ENCODE measurements at regions not wholly inside any gene's neighbourhood (a gene's known extent, or its start where the extent isn't known, plus 50 kb on each side); places are given as distances from the start of the nearest gene placed in this dataset.

DNA sequence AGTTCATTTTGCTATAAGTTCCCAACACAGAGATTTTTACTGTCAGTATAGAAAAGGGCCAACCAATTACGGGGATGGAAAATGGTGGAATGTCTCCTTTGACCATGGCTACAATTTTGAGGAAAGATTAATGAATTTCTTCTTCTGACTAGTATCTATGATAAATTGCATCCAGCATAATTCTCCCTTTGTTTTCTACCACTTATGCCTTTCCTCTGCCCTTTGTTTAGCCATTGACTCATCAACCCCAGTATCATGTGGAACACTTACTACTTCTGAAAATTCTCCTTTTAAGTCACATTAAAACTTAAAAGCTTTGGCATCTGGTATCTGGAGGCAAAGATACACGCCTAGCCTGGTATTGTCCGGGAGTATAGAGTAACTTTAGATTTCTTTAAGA is 92.9 kb upstream of the CADPS start:
- in situ Hi-C loops (cut with MboI; ENCODE audit: low pct_unique_long_range_greater_than_20kb, low sequenced_read_pairs), result no loop called here
- no peak for DNase-seq

- in situ Hi-C loops (cut with MboI; ENCODE audit: low pct_unique_long_range_greater_than_20kb, low sequenced_read_pairs), result no loop called here
- no peak for DNase-seq
Measured at GRCh38 chr3:62970648-62971047, 95.4 kb upstream of the CADPS start.

DNA sequence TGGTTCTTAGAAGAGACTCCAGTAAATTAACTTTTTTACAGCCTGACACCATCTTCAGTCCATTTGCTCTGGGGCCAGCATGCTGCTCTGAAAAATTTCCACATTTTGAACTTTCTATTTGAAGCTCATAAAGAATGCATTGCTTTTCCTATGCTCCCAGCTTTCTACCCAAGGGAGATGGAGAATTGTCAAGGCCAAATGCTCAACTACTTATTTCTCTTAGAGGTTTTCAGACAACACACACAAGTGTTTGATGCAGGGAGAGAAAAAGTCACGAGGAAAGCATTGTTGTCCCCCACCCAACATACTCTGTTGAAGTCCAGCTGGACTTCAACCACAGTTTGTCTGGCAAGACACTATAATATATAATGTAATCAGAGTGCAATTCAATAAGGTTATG is 100.3 kb upstream of the CADPS start:
- DNase-seq, result no peak
- in situ Hi-C loops (cut with MboI; ENCODE audit: low pct_unique_long_range_greater_than_20kb, low sequenced_read_pairs), result no loop called here

DNA sequence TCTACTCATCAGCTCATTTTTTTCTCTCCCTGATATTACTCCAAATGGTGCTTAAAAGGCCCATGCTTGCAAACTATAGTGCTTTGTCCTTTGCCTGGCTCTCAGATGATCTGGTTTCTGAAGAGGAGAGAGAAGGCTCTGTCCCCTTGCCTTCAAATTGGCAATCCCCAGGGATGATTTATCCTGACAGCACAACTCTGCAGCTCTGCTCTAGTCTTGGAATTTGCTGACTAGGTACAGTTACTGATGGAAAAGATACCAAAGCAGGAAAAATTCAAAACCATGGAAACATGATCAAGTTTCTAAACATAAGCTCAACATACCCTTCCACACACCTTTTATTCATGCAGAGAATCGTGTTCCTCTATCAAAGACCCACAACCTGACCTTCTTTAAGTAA is 106.7 kb upstream of the CADPS start:
- no peak for DNase-seq
- in situ Hi-C loops (cut with MboI; ENCODE audit: low pct_unique_long_range_greater_than_20kb, low sequenced_read_pairs), result no loop called here

DNA sequence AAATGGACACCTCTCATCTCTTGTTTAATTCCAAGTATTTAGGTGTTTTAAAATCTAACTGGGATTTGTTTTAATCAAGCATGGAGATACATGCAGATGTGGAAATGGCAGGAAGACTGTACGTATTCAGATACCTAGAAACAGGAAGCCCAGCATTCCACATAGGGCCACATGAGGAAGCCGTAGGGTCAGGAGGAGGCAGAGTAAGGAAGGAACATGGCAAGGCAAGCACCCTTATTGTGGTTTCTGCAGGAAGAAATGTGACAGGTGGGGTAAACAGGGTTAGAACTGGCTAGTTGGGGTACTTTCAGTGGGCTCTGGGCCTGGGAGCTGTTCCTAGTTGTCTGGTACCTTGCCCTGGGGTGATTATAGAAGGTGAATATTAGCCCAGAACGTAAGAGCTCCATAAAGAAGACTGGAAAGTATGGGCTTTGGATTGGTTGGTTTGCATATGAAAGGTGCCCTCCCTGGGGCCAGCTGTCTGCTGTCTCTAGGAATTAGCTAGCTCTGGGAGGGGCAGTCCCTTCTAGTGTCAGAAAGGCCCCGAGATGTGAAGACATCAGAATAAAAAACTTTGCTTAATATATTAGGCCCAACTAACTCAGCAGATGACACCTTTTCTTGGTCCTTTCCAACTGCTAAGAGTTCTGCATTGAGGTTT is 107.7 kb upstream of the CADPS start:
- in situ Hi-C loops (cut with MboI; ENCODE audit: low pct_unique_long_range_greater_than_20kb, low sequenced_read_pairs), result no loop called here

DNA sequence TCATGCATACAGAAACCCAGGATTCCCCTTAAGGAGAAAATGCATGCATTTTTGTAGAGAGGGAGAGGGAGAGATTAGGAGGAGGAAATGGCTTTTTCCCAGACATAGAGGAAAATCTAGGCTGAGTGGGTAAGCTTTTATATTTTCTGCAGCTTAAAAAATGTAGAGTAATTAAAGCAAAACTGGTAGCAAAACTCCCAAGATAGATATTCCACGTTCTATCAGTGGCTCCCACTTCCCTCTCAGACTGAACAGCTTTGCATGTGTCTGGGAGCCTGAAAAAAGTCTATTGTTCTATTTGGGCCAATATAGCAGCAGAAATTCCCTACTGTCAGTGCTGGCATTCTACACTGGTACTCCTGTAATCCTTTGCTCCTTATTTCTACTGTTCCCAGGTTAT is 110.8 kb upstream of the CADPS start:
- in situ Hi-C loops (cut with MboI; ENCODE audit: low pct_unique_long_range_greater_than_20kb, low sequenced_read_pairs), result no loop called here
- DNase-seq, result no peak

More for the DNA sequence above, 107.7 kb upstream of the CADPS start:
- DNase-seq, result no peak

DNA sequence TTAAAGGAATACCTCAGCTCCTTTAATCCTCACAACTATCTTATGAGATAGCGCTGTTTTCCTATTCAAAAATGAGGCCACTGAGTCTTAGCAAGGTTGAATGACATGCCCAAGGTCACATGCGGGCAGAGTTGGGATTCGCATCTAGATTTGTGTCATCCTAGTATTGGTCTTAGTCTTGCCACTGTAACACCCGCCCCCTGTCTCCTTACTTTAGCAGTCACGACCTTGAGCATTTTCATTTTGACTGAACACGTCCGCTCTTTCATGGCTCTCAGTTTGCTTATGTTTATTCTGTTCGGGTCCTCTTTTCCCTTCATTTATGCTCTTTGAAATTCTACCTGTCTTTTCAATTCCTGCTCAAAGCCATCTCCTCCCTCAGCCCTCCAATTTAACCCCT is 112.5 kb upstream of the CADPS start:
- in situ Hi-C loops (cut with MboI; ENCODE audit: low pct_unique_long_range_greater_than_20kb, low sequenced_read_pairs), result no loop called here
- no peak for DNase-seq

- in situ Hi-C loops (cut with MboI; ENCODE audit: low pct_unique_long_range_greater_than_20kb, low sequenced_read_pairs), result no loop called here
- DNase-seq, result no peak
Measured at GRCh38 chr3:62990704-62991413, 115.6 kb upstream of the CADPS start.

DNA sequence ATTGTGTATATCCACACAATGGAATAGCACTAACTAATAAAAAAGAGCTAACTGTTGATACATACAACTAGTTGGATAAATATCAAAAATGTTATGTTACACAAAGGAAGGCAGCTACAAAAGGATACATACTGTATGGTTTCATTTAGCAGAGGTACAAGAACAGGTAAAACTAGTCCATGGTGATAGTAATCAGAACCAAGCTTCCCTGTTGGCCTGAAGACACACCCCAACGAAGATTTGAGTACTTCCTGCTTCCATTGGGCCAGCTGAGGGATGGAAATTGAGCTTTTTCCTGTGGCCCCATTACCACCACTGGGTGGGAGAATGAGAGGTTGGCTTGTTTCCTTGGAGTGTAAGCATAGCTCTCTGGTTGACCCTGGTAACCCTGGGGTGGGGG is 117.3 kb upstream of the CADPS start:
- in situ Hi-C loops (cut with MboI; ENCODE audit: low pct_unique_long_range_greater_than_20kb, low sequenced_read_pairs), result no loop called here
- DNase-seq, result no peak

DNA sequence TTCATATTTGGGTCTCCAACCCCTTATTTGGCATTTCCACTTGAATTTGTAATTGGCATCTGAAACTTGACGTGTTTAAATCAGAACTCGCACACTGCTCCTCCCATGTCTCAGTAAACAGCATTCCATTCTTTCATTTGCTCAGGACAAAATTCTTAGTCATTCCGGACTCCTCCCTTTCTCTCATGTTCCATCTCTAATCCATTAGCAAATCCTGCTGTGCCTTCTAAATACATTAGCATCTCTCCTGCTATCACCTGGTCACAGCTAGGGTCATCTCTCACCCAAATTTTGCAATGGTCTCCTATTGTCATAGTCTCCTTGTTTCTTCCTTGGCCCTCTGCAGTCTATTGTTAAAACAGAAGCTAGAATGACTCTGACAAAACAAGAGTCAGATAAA is 119.9 kb upstream of the CADPS start:
- in situ Hi-C loops (cut with MboI; ENCODE audit: low pct_unique_long_range_greater_than_20kb, low sequenced_read_pairs), result no loop called here
- DNase-seq, result no peak

DNA sequence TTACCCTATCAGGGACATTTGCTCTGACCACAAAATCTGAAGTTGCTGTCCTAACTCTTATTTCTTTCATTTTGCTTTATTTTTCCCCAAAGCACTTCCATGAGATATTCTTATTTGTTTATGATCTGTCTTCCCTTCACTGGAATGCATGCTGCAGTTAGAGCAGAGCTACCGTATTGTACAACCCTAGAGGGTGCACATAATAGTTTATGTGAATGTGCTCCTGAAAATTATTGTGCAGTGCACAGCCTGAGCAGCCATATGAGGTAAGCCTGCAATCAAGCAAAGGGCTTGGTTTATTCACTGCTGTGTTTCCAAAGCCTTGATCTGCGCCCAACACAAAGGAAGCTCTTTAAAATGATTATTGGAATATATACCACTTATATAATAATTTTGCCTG is 120.3 kb upstream of the CADPS start:
- no peak for DNase-seq
- in situ Hi-C loops (cut with MboI; ENCODE audit: low pct_unique_long_range_greater_than_20kb, low sequenced_read_pairs), result no loop called here

GRCh38 chr3:62997369-62997768 is 122.2 kb upstream of the CADPS start:
- in situ Hi-C loops (cut with MboI; ENCODE audit: low pct_unique_long_range_greater_than_20kb, low sequenced_read_pairs), result no loop called here
- DNase-seq, result no peak

GRCh38 chr3:62999158-62999557 is 123.9 kb upstream of the CADPS start:
- DNase-seq, result no peak
- in situ Hi-C loops (cut with MboI; ENCODE audit: low pct_unique_long_range_greater_than_20kb, low sequenced_read_pairs), result no loop called here

GRCh38 chr3:62999791-63000190 is 124.6 kb upstream of the CADPS start:
- in situ Hi-C loops (cut with MboI; ENCODE audit: low pct_unique_long_range_greater_than_20kb, low sequenced_read_pairs), result no loop called here
- DNase-seq, result no peak

DNA sequence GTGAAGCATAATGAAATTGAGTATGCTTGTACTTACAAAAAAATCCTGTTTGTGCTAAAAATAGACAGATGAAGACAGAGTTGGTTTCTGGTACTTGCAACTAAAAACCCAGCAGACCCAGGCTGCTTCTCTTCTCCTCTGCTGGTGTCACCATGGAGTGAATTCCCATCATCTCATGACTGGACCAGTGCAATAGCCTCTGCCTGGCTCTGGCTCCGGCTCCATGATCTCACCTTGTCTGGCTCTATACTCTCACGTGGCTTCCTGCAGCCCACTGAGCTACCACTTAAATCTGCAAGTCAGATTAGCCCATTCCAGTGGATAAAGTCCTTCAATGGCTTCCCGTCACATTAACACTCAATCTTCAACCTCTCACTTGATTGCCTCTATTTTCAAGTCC is 129.2 kb upstream of the CADPS start:
- in situ Hi-C loops (cut with MboI; ENCODE audit: low pct_unique_long_range_greater_than_20kb, low sequenced_read_pairs), result no loop called here
- DNase-seq, result no peak

DNA sequence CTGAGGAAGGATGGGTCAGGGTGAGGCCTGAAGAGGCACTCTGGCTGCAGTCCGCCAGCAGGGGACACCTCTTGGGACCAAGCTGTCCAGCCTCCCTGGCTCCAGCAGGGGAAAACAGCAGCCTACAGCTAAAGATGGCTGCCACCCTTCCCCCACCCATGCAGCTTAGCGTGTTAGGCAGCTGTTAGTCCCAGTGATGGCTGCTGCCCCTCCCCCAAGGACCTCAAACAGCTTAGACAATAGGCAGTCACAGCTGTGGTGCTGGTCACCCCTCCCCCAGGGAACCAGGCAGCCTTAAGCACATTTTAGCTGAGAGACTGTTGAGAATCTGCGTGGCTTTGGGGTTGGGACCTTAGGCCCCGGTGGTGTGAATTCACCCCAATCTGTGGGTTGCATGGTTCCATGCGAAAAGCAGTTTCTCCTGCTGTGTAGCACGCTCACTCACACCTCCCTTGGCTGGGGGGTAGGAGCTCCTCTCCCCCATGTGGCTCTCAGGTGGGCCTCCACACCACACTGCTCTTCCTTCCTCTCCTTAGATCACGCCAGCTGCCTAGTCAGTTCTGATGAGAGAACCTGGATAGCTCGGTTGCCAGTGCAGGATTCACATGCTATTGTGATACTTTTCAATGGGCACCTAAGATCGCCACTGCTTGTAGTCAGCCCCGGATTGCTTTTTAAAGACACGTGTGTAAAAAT is 140.5 kb upstream of the CADPS start:
- in situ Hi-C loops (cut with MboI; ENCODE audit: low pct_unique_long_range_greater_than_20kb, low sequenced_read_pairs), result no loop called here
- no peak for DNase-seq

GRCh38 chr3:63022114-63022513 is 146.9 kb upstream of the CADPS start:
- in situ Hi-C loops (cut with MboI; ENCODE audit: low pct_unique_long_range_greater_than_20kb, low sequenced_read_pairs), result no loop called here
- no peak for DNase-seq

- DNase-seq, result no peak
- in situ Hi-C loops (cut with MboI; ENCODE audit: low pct_unique_long_range_greater_than_20kb, low sequenced_read_pairs), result no loop called here
Measured at GRCh38 chr3:63026722-63027121, 151.5 kb upstream of the CADPS start.

DNA sequence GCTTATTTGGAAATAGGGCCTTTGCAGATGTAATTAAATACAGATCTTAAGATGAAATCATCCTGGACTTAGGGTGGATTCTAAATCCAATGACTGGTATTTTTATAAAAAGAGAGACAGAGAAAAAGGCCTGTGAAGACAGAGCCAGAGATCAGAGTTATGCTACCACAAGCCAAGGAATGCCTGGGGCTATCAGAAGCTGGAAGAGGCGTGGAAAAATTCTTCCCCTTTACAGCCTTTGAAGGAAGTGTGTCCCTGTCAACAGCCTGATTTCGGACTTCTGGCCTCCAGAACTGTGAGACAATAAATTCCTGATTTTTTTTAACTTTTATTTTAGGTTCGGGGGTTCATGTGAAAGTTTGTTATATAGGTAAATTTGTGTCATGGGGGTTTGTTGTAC is 154.1 kb upstream of the CADPS start:
- no peak for DNase-seq
- in situ Hi-C loops (cut with MboI; ENCODE audit: low pct_unique_long_range_greater_than_20kb, low sequenced_read_pairs), result no loop called here

- in situ Hi-C loops (cut with MboI; ENCODE audit: low pct_unique_long_range_greater_than_20kb, low sequenced_read_pairs), result no loop called here
- no peak for DNase-seq
Measured at GRCh38 chr3:63029921-63030320, 154.7 kb upstream of the CADPS start.

DNA sequence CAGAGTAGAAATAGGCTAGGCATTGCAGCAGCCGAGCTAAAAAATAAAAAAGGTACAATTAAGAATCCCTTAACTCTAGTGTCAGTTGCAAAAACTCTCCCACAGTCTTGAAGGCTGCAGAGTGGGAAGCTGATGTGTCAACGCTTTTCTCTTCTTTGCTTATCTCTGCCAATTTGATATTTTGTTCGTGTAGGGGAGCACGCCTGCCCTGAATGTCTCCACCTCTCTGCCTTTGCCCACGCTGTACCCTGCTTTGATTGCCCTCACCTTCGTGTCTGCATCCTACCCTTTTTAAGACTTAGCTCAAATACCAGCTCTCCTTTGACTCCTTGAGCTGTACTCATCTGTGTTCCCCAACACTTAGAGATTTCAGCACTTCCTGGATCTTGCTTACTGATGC is 155.4 kb upstream of the CADPS start:
- in situ Hi-C loops (cut with MboI; ENCODE audit: low pct_unique_long_range_greater_than_20kb, low sequenced_read_pairs), result no loop called here
- DNase-seq, result no peak
